ENCODE measurements at regions not wholly inside any gene's neighbourhood (a gene's known extent, or its start where the extent isn't known, plus 50 kb on each side); places are given as distances from the start of the nearest gene placed in this dataset.

GRCh38 chr2:14072338-14072737 lies 560.2 kb upstream of the LRATD1 start:
- no peak for TF ChIP-seq CTCF (IDR thresholded peaks at IDR 0.05; ENCODE audit: low read depth, low read length, poor library complexity, severe bottlenecking)
- H3K36me3 ChIP-seq (ENCODE audit: control insufficient read depth, low read length) = no peaks in the 10 kb centered on the region
- no peaks in the 10 kb centered on the region for H3K27me3 ChIP-seq (ENCODE audit: control insufficient read depth, low read length)
- H3K79me2 ChIP-seq (ENCODE audit: control insufficient read depth, low read length) = no peaks in the 10 kb centered on the region
- no peaks in the 10 kb centered on the region for H3K4me1 ChIP-seq (ENCODE audit: control insufficient read depth, low read length)
- no peak overlapping the region for H3K27ac ChIP-seq (ENCODE audit: low read depth, low read length)
- H3F3A ChIP-seq (ENCODE audit: control insufficient read depth, insufficient read depth) = no peaks in the 10 kb centered on the region
- H3K9me3 ChIP-seq (ENCODE audit: control insufficient read depth, insufficient read depth, low read length) = no peaks in the 10 kb centered on the region
- H3K9me2 ChIP-seq (replicated peaks; ENCODE audit: control insufficient read depth, low read length) = no peaks in the 10 kb centered on the region
- H4K20me1 ChIP-seq (ENCODE audit: control insufficient read depth, insufficient read depth, low read depth, low read length) = no peaks in the 10 kb centered on the region
- no peak overlapping the region for H3K4me3 ChIP-seq (ENCODE audit: low read length)
- H3K4me2 ChIP-seq (ENCODE audit: low read length) = no peak overlapping the region

- Histone ChIP-seq H3K4me3 (ENCODE audit: low read length) (no peak overlapping the region), H3K9me3 (ENCODE audit: control insufficient read depth, insufficient read depth, low read length) (no peaks in the 10 kb centered on the region), H3K9me2 (replicated peaks; ENCODE audit: control insufficient read depth, low read length) (no peaks in the 10 kb centered on the region), H3K36me3 (ENCODE audit: control insufficient read depth, low read length) (no peaks in the 10 kb centered on the region), H3K27me3 (ENCODE audit: control insufficient read depth, low read length) (no peaks in the 10 kb centered on the region), H3K79me2 (ENCODE audit: control insufficient read depth, low read length) (no peaks in the 10 kb centered on the region), H3F3A (ENCODE audit: control insufficient read depth, insufficient read depth) (no peaks in the 10 kb centered on the region), H3K27ac (ENCODE audit: low read depth, low read length) (no peak overlapping the region), H3K4me2 (ENCODE audit: low read length) (no peak overlapping the region), H4K20me1 (ENCODE audit: control insufficient read depth, insufficient read depth, low read depth, low read length) (no peaks in the 10 kb centered on the region), H3K4me1 (ENCODE audit: control insufficient read depth, low read length) (no peaks in the 10 kb centered on the region)
- TF ChIP-seq EZH2phosphoT487 (IDR thresholded peaks at IDR 0.05; ENCODE audit: borderline replicate concordance, low read length) = no peak
- no peak for TF ChIP-seq CTCF (IDR thresholded peaks at IDR 0.05; ENCODE audit: low read depth, low read length, poor library complexity, severe bottlenecking)
These were observed 557.8 kb upstream of the LRATD1 start for GRCh38 chr2:14074691-14075090.

- Histone ChIP-seq H4K20me1 (ENCODE audit: control insufficient read depth, insufficient read depth, low read depth, low read length) (no peaks in the 10 kb centered on the region), H3K4me3 (ENCODE audit: low read length) (no peak overlapping the region), H3K36me3 (ENCODE audit: control insufficient read depth, low read length) (no peaks in the 10 kb centered on the region), H3K9me3 (ENCODE audit: control insufficient read depth, insufficient read depth, low read length) (no peaks in the 10 kb centered on the region), H3F3A (ENCODE audit: control insufficient read depth, insufficient read depth) (no peaks in the 10 kb centered on the region), H3K27me3 (ENCODE audit: control insufficient read depth, low read length) (no peaks in the 10 kb centered on the region), H3K9me2 (replicated peaks; ENCODE audit: control insufficient read depth, low read length) (no peaks in the 10 kb centered on the region), H3K27ac (ENCODE audit: low read depth, low read length) (no peak overlapping the region), H3K79me2 (ENCODE audit: control insufficient read depth, low read length) (no peaks in the 10 kb centered on the region), H3K4me1 (ENCODE audit: control insufficient read depth, low read length) (no peaks in the 10 kb centered on the region), H3K4me2 (ENCODE audit: low read length) (no peak overlapping the region)
- TF ChIP-seq CTCF (IDR thresholded peaks at IDR 0.05; ENCODE audit: low read depth, low read length, poor library complexity, severe bottlenecking) = no peak
- no peak for TF ChIP-seq EZH2phosphoT487 (IDR thresholded peaks at IDR 0.05; ENCODE audit: borderline replicate concordance, low read length)
These were observed 552.9 kb upstream of the LRATD1 start for GRCh38 chr2:14079576-14079975.

- no peak overlapping the region for H3K4me2 ChIP-seq (ENCODE audit: low read length)
- H3K9me2 ChIP-seq (replicated peaks; ENCODE audit: control insufficient read depth, low read length) = no peaks in the 10 kb centered on the region
- H3K79me2 ChIP-seq (ENCODE audit: control insufficient read depth, low read length) = no peaks in the 10 kb centered on the region
- H3K9me3 ChIP-seq (ENCODE audit: control insufficient read depth, insufficient read depth, low read length) = no peaks in the 10 kb centered on the region
- TF ChIP-seq CTCF (IDR thresholded peaks at IDR 0.05; ENCODE audit: low read depth, low read length, poor library complexity, severe bottlenecking) = no peak
- TF ChIP-seq EZH2phosphoT487 (IDR thresholded peaks at IDR 0.05; ENCODE audit: borderline replicate concordance, low read length) = no peak
- no peaks in the 10 kb centered on the region for H3K36me3 ChIP-seq (ENCODE audit: control insufficient read depth, low read length)
- H3F3A ChIP-seq (ENCODE audit: control insufficient read depth, insufficient read depth) = no peaks in the 10 kb centered on the region
- no peak overlapping the region for H3K27ac ChIP-seq (ENCODE audit: low read depth, low read length)
- no peaks in the 10 kb centered on the region for H3K27me3 ChIP-seq (ENCODE audit: control insufficient read depth, low read length)
- no peaks in the 10 kb centered on the region for H4K20me1 ChIP-seq (ENCODE audit: control insufficient read depth, insufficient read depth, low read depth, low read length)
- no peak overlapping the region for H3K4me3 ChIP-seq (ENCODE audit: low read length)
- no peaks in the 10 kb centered on the region for H3K4me1 ChIP-seq (ENCODE audit: control insufficient read depth, low read length)
These were observed 551.0 kb upstream of the LRATD1 start for GRCh38 chr2:14081521-14081920.

All from DOHH2 (cell line).